Fibroblast of skin of right quadriceps (primary cell): ENCODE measurements at regions not wholly inside any gene's neighbourhood (a gene's known extent, or its start where the extent isn't known, plus 50 kb on each side); places are given as distances from the start of the nearest gene placed in this dataset.

ENCODE experiments used
- DNase-seq: peaks from one replicate; pipeline ENCODE4 v3.0.0-alpha.2; 2013

DNA sequence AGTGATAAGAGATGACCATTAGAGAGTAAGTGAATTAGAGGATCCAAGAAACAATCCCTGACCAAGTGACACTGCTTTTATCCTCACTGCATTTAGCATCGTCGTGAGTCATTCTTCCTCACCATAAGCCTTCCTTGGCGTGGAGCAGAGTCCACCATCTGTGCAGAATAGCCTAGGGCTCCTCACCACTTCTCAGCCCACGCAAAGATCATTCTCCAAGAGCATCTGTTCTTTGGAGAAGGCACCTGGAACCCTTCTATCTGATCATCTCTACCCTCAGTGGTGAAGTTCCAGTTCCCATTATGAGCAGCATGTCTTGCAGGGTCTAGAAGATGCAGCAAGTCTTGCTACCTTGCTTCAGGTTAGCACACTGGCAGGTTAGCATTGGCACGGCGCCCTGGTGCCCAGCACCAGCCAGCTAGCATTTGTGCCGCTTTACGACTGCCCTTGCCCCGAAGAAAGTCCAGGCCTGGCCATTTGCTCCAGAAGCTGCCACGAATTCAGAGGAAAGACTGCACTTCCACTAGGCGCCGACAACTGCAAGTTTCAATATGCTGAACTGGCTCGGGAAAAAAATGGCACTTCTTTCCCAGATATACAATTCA, 225.8 kb downstream of the TTC32 start:
- peak; percentile 56 for DNase-seq

DNA sequence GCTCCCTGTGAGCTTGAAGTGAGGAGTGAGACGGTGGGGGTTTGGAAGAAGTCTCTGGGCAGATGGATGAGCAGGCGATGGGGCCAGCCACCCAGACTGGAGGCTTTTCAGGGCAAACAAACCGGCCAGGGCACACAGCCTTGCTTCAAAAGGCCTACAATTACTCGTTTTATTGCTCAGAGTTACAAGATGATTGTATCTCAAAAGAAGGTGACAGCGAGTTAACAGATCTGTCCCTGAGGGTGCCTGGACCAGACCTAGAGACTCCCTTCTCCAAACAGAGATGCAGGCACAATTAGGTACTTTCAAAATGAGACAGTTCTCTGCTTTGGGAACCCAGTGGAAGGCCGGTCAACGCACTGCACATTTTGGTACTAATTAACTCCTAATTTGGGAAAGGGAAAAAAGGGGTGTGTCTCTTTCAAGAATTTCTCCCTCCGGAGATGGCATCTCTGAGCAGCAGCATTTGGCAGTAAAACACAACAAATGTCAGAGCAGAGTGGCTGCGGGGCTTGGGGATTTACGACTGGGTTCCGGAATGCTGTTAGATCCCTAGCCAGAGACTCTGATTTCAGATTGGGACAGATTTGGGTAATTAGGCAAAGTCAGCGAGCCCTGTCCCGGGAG, 226.7 kb downstream of the TTC32 start:
- peak; percentile 68 for DNase-seq

DNA sequence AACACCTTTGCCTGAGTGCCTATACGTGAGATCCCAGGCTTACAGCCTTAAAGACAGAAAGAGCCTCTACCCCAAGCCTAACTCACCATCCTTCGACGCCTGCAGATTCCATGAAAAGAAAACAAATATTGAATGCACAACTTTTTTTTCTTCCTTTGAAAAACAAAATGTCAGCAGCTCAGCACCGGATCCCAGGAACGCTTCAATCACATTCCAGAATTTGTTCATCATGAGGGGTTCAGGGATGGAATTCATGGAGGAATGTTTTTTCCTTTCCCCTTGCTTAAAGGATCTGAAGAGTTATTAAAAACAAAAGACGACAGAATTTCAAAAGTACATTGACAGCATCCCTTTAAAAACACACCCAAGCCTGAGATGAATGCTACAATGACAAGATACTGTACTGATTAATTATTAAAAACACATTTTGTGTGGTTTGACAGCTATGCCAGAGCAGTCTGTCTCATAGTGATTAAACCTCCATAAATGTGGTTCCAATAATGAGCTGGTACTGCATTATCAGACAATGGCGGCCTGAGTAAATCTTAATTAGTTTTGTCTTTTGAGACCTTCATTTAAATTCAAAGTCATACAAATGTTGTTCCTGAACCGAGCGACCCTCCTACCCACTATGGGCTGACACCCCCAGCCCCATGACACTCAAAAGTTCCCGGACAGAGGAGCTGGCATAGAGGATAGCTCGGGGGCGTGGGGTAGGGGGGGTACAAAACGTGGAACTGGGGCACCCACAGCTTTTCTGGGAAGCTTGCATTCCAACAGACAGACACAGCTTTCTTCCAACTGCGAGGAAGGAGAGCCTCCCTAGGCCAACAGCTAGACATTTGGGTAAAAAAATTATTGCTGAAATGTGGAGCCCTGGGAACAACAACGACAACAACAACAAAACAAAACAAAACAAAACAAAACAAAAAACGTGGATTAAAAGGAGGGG, 227.5 kb downstream of the TTC32 start:
- peak; percentile 84 for DNase-seq

DNA sequence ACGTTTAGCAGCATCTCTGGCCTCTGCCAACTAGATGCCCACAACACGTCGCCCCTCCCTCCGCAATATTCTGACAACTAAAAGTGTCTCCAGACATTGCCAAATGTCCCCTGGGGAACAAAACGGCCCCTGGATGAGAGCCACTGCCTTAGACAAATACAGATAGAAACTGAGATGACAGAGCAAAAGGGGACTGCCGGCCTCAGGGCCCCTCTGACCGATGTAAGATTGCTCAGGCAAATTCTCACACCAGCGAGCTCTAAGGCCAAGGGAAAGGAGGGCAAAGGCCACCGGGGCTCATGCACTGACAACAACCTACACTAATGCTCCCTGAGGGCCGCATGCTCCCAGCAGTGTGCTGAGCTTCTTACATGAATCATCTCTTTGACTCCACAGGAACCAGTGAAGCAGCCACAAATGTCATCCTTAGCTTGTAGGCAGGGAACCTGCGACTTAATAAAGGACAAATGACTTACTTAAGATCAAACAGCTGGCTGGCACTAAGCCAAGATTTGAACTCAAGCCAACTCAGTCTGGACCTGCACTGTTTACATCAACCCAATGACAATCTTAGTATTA, 228.5 kb downstream of the TTC32 start:
- DNase-seq: peak; percentile 69

DNA sequence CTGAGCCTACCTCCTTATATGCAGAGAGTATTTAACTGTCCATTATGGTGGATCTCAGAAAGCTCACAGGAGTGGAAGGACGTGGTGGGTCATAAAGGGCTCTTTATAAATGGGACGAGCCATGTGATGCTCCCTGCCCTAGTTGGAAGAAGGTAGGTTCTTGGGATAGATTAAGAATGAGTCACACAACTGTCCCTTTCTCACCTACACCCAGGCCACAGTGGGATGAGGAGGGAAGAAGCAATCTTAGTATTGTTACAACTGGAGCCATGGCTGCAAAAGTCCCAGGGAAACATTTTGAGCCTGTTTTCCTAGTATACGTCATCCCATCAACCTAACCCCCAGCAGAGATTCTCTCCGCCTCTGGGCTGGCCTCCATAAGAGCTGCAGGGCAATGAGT, 229.9 kb downstream of the TTC32 start:
- no peak for DNase-seq

DNA sequence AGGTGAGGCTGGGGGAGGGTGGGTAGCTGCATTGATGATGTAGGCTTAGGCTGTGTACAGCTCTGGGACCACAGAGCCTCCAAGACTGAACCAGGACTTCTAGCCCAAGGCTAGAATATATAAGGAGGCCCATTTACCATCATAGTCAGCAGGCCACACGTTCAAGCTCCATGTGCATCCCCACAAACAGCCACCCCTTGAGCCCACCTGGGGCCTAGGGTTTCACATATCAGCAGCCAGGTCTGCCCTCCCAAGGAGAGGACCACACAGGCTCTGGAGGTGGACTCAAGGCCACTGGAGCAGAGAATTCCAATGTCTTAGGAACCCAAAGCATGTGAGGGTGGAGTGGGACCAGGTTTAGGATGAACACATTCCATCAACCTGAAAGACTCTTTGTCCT, 230.5 kb downstream of the TTC32 start:
- DNase-seq: no peak

DNA sequence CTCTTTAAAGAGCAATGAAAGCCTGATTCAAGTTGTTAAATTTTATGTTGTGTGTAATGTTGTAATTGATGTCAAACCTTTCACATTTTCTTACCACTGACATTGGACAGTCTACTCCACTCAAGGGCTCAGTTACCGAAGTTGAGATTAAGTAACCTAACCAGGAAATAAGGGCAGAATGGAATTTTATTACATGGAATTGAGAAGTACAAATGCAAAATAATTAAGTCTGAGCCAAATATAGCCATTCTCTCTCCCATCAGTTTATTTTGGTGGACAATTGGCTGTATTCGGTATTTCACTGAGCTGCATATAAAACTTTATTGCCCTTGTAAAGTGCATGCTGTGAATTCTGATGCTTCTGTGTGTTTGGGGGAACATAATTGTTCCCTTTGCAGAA, 231.5 kb downstream of the TTC32 start:
- DNase-seq: no peak

DNA sequence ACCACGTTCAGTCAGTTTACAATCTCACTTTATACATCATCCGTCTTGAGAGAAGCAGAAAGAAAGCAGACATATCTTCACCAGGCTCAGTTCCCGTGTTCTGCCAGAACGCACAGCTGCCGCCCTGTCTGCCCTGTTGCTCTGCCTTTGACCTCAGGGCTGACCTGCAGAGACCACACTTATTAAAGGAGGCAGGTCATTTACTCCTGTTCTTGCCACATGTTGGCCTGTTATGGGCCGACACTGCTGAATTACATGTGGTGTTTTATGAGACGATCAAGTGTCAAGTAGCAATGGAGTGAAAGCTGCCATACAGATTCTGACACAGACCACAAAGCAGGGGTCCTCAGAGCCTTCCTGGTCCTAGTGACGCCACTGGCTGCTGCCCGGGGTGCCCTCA, 232.2 kb downstream of the TTC32 start:
- DNase-seq: no peak

DNA sequence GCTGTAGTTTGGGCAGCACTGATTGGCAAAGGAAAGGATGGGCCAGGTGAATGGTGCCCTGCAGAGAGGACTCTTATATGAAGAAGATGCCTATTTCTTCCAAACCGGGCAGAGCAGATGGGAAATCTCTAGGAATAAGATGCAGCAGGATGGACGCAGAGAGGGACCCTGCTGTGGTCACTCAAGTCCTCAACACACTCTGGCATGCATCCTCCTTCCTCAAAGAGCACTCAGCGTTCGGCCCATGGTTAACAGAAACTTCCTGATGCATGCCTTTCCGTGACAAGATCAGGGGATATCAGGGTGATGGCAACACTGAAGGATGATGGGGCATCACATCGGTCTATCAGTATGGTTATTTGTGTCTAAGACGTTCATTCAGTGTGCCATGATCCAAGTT, 232.7 kb downstream of the TTC32 start:
- no peak for DNase-seq

DNA sequence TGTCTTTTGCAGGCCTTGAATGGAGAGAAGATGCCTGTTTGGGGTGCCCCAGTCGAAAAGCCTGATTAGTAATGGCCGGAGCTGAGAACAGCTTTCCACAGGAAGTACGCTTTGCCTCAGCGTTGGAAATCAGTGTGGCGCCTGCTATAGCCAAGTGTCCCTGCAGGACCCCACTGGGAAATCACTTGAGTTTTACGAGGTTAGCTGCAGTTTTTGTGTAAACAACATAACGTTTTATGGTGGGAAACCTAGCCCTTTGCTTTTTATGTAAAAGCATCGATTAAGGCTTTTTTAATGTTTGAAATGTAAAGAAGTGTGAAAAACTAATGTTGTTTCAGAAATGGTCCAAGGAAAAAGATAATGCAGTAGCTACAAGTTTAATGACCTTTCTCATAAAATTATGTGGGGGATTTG, 234.2 kb downstream of the TTC32 start:
- no peak for DNase-seq

DNA sequence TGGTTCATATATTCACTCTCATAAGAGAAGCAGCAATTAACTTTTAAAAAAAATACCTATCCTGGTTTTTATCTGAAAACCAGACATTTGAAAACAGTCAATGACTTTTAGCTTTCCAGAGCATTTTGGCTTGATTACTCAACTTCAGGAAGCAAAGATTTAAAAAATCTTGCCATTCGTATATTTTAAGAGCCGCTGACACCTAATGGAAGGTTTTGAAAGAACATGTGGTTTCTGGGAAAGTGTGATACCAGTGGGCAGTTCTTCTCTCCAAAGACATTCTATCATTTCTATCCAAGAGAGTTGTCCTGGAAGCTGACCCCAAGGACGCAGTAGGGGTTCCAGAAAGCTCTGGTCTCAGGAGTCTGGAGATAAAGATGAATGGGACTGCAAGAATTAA, 234.7 kb downstream of the TTC32 start:
- DNase-seq: peak; percentile 59

DNA sequence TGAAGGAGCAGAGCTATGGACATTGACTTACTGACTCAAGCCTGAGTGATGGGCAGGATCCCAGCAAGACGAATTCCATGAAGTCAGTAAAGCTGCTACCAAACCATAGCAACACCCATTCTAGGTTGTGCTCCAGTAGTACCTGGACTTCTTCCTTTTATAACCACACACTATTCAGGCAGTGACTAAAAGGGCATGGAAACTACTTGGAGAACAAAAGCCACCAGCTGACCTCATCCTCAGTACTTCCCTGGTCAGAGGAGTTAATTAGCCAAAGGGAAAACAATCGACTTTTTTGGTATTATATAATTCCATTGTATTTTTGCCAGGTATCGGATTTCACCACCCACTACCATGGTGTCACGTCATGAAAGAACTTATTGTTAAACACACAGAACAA, 237.1 kb downstream of the TTC32 start:
- no peak for DNase-seq

DNA sequence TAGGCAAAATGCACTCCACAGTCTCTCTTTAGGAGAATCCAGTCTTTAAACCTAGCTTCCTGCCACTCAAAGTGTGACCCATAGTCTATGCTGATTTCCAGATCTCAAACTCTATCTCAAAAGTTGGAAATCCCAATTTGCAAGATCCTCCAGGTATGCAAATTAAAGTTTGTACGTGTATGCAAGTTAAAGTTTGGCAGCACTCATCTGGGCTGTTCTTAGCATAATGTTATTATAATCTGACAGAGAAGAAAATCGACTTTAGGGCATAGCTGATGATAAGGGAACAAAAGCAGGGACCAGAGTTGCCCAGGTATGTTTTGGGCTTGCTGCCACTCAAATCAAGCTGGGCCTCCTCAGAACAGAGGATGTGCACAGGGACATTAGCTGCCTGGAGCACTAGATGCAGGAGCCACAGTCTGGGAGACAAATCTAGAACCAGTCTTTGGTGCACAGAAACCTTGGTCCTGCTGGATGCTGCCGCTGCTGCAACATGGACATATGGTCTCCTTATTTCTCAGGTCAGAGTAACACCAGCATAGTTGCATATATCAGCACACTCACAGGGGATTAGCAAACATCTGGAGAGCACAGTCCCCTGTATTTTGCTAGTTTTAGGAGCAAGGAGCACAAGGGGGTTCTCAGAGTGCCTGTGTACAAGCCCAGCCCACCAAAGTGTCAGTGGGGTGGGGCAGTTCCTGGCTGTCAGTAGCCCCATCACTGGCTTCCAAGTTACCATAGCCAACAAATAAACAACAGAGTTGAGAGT, 242.6 kb downstream of the TTC32 start:
- DNase-seq: no peak

DNA sequence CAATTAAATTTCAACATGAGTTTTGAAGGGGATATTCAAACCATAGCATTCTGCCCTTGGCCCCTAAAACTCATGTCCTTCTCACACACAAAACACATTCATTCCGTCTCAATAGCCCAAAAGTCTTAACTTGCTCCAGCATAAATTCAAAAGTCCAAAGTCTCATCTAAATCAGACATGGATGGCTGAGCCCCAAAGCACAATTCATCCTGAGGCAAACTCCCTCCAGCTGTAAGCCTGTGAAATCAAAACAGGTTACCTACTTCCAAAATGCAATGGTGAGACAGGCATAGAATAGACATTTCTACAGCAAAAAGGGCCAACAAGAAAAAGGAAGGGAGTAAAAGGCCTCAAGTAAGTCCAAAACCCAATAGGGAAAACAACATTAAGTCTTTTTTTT, 245.8 kb downstream of the TTC32 start:
- no peak for DNase-seq

DNA sequence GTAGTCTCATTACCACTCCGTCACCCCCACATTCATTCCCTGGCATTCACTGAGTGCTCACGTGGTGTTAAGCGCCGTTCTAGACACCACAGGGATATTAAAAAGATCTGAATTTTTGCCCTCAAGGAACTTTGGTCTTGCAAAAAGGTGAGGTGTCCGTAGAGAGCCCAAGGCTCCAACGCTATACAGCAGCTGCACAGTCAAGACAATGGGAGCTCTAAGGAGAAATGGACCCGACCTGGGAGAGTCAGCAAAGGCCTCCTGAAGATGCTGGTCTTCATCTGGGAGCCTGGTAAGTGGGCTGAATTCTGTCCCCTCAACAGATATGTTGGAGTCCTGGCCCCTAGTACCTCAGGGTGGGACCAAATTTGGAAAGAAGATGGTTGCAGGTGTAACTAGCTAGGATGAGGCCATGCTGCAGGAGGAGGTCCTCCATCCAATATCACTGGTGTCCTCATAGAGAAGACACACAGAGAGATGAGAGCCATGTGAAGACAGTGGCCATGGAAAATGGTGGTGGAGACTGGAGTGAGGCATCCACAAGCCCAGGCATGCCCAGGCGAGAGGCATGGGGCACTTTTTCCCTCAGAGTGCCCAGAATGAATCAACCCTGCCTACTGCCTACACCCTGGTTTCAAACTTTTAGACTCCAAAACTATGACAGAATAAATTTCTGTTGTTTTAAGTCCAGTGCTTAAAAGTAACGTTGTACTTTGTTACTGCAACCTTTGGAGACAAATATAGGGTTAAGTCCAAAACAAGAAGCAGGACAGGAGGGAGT, 247.3 kb downstream of the TTC32 start:
- DNase-seq: no peak

DNA sequence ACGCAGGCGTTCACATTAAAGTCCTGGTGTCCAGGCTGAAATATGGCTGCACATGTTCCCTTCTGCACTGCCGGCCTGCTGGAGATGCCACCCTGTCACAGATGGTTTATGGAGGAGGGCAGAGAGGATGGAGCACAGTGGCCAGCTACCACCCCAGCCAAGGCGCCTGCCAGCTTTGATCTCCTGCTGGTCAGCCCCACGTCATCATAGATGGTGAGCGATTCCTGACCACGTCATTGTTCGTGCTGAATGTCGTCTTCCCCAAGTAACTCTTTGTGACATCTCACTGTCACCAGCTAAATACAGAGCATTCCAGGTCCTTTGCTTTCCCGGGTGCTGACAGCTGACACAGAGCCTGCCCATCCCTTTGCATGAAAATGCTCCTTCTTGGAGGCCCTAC, 248.3 kb downstream of the TTC32 start:
- no peak for DNase-seq

DNA sequence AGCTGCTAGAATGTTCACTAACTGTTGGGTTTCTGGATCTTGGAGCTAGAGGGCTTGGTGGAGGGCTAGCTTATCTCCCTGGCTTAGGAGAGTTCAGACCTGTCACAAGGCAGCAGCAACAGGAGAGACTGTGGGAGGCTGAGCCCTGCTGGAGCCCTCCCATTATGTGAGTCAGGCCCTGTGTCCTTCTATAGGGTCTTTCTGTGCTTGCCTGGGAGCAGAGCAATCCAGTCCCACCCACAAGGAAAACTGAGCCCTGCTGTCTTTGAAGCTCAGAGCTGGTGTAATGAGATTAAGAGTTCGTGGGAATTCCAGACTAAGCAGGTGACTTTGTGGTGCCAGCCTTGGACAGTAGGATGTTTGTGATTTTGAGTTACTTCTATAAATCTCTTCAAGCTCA, 249.0 kb downstream of the TTC32 start:
- no peak for DNase-seq

DNA sequence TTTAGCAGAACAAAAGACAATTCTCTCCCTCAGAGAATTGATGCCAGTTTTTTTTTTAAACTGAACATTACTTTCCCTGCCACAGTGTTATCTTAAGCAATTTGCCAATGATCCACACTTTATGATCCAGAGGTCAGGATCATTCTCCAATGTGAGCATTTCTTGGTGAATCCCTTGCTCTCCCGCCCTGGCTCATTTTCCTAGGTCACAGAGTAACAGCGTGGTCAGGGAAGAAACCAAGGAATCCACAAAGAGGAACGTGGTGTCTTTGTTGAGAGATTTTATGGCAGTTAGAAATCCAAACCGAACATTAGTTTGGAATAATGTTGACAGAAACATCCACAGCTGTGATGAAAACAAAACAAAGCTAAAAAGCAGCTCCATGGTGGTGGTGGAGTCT, 250.3 kb downstream of the TTC32 start:
- DNase-seq: no peak

DNA sequence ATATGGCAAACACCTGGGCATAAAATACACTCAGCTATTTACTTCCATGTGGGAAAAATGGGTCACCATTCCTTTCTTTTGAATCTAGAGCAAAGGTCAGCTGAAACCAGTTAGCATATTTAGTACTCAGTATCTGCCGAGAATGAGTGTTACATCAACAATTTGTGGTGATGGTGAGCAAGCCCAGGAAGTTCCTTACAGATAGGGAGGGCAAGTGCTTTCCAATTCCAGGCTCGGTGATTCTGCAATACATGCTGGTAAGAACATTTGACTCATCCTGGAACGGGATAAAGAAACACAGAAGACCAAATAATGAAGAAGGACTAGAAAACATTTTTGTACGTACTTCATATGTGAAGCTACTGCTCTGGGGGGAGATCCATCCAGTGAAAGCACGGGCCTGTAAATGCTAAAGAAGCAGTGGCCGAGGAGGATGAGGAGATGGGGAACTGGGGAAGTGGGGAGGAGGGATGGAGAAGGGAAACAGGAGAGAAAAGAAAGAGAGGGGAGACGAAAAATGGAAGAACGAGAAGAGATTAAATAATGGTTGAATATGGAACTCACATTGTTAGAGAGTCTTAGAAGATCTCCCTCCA, 251.9 kb downstream of the TTC32 start:
- peak; percentile 97 for DNase-seq

DNA sequence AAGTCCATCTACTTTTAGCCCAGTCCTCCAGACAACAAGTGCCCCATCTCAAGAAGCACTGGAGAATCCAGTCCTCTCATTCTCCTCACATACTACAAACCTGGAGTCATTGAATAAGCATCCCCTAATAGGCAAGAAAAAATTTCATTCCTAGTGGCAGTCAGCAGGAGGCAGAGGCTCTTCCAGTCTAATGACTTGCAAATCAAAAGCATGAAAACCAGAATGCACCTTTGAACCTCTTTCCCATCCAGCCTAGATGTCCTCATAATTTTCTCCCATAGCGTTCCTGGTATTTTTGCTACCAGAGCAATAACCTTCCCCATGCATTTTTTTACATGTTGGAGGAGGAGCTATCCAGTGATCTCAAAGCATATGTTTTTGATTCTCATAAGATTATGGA, 252.6 kb downstream of the TTC32 start:
- DNase-seq: peak; percentile 71

DNA sequence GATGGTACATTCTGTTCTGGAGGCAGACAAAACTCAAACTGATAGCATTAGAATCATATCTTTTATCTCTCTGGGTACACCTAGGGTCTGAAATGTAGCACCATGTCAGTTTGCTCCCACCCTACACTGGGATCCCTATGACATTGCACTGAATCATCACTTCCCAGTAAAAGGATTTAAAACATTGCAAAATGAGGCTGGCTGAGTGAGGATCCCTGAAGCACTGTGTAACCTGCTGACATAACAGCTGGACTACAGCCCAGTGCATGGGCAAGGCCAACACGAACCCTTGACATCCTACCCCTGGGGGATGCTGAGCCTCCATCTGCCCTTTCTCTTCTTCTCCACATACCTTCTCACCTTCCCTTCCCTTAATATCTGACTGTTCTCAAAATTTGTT, 253.2 kb downstream of the TTC32 start:
- peak; percentile 76 for DNase-seq

DNA sequence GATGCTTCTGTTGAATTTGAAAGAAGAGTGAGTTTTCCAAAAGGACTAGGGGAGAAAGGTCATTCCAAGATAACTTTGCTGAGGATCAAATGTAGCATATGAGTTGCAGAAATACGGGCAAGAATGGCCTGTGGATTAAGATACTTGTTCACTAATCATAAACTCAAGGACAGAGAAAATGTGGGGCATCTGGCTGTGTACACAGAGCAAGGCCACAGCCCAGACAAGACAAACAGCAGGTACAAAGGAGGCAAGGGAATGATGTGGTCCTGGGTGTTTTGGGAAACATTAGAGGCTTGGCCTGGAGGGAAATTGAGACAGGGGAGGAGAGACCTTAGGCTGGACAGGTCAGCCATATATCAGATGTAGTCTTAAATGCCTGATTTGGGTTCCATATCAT, 254.8 kb downstream of the TTC32 start:
- no peak for DNase-seq
